Fibroblast of mammary gland (primary cell): ENCODE measurements at regions not wholly inside any gene's neighbourhood (a gene's known extent, or its start where the extent isn't known, plus 50 kb on each side); places are given as distances from the start of the nearest gene placed in this dataset.

Experiments
- DNase-seq: peaks from one replicate; pipeline ENCODE4 v3.0.0-alpha.2; 2010; ENCODE audit warnings: low read depth
- H3K4me3 ChIP-seq: 2 replicates; pipeline ENCODE4 v1.5.1; 2011; ENCODE audit warnings: low read depth, mild to moderate bottlenecking, low read length, moderate library complexity; ENCODE audit not compliant: control insufficient read depth
- CTCF ChIP-seq: conservative IDR thresholded peaks from 2 replicates; pipeline ENCODE4 v1.5.1; 2011; ENCODE audit warnings: low read depth, low read length, inconsistent platforms; ENCODE audit not compliant: control insufficient read depth, insufficient read depth

- H3K4me3 ChIP-seq = no peak overlapping the region
- no peak for DNase-seq
- no peak for TF ChIP-seq CTCF
These were observed 125.5 kb upstream of the NECTIN1 start for GRCh38 chr11:119854521-119854920.

DNA sequence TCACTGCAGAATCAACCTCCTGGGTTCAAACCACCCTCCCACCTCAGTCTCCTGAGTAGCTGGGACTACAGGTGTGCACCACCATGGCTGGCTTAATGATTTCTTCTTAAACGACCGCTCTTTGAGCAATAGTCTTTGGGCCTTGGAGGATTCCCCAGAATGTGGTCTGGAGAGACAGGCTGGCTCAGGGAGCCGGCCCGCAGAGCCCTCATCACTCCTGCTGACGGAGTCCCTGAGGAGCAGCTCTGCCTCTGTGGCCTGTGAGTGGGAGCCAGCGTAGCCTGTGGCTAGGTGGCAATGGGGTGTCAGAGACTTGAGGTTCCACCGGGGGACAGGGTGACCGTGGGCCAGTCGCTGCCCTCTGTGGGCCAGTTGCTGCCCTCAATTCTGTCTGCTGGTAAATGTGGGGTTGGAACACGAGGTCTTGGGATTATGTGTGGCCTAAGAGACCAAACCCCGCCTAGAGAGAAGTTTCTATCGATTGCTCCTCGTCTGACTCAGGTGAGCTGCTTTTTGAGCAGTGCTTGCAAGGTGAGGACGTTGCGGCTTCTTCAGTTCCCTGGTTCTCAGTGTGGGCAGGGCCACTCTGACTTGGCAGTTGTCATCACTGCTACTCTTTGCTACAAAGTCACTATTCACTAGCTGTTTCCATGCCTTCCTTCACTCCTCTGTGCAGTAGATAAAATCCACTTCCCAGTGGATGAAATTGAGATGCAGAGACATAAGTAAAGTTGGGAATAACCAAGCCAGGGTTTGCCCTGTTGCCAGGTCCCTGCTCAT lies 124.8 kb upstream of the NECTIN1 start:
- DNase-seq = no peak
- H3K4me3 ChIP-seq = no peak overlapping the region
- no peak for TF ChIP-seq CTCF

DNA sequence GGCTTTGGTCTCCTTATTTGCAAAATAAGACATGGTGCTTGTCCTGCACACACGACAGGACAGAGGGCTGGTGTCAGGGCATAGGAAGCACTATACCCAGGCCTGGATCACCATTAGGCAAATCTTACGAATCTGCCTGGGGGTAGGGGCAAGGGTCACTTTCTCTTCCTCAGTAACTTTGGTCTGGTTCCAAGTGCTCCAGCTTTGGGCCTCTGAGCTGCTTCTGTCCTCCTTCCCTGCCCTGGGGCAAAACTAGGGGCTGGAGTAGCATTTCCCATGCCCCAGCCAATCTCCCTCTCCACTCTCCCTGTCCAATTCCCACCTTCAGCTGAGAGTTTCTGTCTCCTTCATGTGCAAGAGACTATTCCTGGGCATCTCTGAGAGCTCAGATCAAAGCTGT lies 123.7 kb upstream of the NECTIN1 start:
- TF ChIP-seq CTCF = no peak
- no peak overlapping the region for H3K4me3 ChIP-seq
- no peak for DNase-seq

GRCh38 chr11:119850822-119851409 lies 121.9 kb upstream of the NECTIN1 start:
- H3K4me3 ChIP-seq = no peak overlapping the region
- no peak for TF ChIP-seq CTCF
- no peak for DNase-seq

DNA sequence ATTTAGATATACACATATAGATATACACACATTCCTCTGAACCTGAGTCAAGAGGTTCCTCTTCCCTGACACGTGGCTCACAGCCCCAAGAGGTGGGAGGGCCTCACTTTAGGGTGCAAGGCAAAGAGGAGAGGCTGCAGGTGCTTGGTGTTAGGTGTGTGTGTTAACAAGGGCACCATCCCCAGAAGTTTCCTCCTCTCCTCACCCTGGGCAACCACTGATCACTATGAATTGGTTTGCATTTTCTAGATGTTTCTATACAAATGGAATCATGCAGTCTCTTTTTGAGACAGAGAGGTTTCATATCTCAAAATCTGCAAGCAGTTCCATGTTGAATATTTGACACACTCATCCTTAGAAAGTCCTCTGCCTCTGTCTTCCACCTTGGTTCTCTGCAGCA lies 120.9 kb upstream of the NECTIN1 start:
- TF ChIP-seq CTCF = no peak
- no peak overlapping the region for H3K4me3 ChIP-seq
- no peak for DNase-seq

GRCh38 chr11:119847853-119848252 lies 118.9 kb upstream of the NECTIN1 start:
- no peak for DNase-seq
- TF ChIP-seq CTCF = no peak
- H3K4me3 ChIP-seq = no peak overlapping the region
